MCF 10A (cell line): ENCODE measurements at regions not wholly inside any gene's neighbourhood (a gene's known extent, or its start where the extent isn't known, plus 50 kb on each side); places are given as distances from the start of the nearest gene placed in this dataset.

Experiments used
- BruUV-seq: library from RNA; stranded (reverse); fragments of 400-500 nt; replicated peaks from 2 replicates; lab custom pipeline; 2021; lab: Mats Ljungman, UMichigan
- CTCF ChIA-PET: fragments of 300-600 bp; sonication (Branson Sonifier 250); formaldehyde crosslinking; extraction: SDS; loops from one replicate; lab custom pipeline; 2021; ENCODE audit warnings: antibody characterized with exemption, inconsistent platforms; lab: Yijun Ruan, JAX
- POLR2A ChIA-PET: fragments of 300-600, 350-650 bp; sonication (Branson Sonifier 250); formaldehyde crosslinking; extraction: SDS; loops from one replicate; lab custom pipeline; 2020; ENCODE audit warnings: antibody characterized with exemption, inconsistent platforms; lab: Yijun Ruan, JAX
- DNase-seq: peaks from one replicate; pipeline ENCODE4 v3.0.0-alpha.2; 2018; ENCODE audit not compliant: unreplicated experiment
- H3K27ac Mint-ChIP-seq: one replicate; pipeline ENCODE4 v1.8.0; 2022; ENCODE audit warnings: mild to moderate bottlenecking, low read depth, mixed read lengths; ENCODE audit not compliant: unreplicated experiment
- H3K27me3 Mint-ChIP-seq: one replicate; pipeline ENCODE4 v1.8.0; 2022; ENCODE audit warnings: mixed read lengths; ENCODE audit not compliant: insufficient read depth, unreplicated experiment
- H3K36me3 Mint-ChIP-seq: one replicate; pipeline ENCODE4 v1.8.0; 2022; ENCODE audit warnings: mild to moderate bottlenecking, moderate library complexity, mixed read lengths; ENCODE audit not compliant: insufficient read depth, unreplicated experiment
- H3K4me1 Mint-ChIP-seq: one replicate; pipeline ENCODE4 v1.8.0; 2022; ENCODE audit warnings: mixed read lengths; ENCODE audit not compliant: insufficient read depth, unreplicated experiment
- H3K4me3 Mint-ChIP-seq: one replicate; pipeline ENCODE4 v1.8.0; 2022; ENCODE audit warnings: mild to moderate bottlenecking, moderate library complexity, mixed read lengths; ENCODE audit not compliant: unreplicated experiment
- H3K9me3 Mint-ChIP-seq: one replicate; pipeline ENCODE4 v1.8.0; 2022; ENCODE audit warnings: mixed read lengths; ENCODE audit not compliant: unreplicated experiment
- intact Hi-C: fragments of 100-400 bp; cut with micrococcal nuclease; formaldehyde crosslinking; loops from 2 replicates; pipeline ENCODE4 v1.14.1; 2022
- TF ChIP-seq, protein P1 (sequence below): fragments of 200-600 bp; IDR thresholded peaks from one replicate; pipeline ENCODE4 v1.8.0; 2022; ENCODE audit warnings: antibody characterized with exemption, mild to moderate bottlenecking; ENCODE audit not compliant: unreplicated experiment

DNA sequence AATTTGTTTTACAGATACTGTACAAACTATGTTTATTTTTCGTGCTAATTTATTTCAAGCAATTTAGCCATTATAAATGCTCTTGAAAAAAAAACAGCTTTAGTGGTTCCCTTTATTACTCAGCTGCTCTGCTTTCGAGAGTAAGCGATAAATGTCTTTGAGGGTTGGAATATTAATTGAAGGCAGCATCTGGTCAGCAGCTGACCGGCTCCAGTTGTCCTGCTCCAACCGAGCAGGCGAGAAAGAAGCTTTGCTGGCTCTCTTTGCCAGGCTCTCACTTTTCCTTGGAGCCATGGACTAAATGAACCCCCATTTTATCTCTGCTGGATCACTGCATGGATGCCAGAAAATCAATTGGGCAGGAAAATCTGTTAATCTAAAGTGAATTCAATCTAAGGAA is 147.4 kb downstream of the LNPK start:
- no peak overlapping the region for H3K4me3 Mint-ChIP-seq
- no peaks in the 10 kb centered on the region for H3K27me3 Mint-ChIP-seq
- no TSS peak for BruUV-seq
- no peaks in the 10 kb centered on the region for H3K36me3 Mint-ChIP-seq
- CTCF ChIA-PET = interaction anchor here (1.6 kb wide), 1 partner anchor 164 kb away, joined by 4 read pairs; no protein-coding TSS in a partner anchor
- TF ChIP-seq, protein P1, sequence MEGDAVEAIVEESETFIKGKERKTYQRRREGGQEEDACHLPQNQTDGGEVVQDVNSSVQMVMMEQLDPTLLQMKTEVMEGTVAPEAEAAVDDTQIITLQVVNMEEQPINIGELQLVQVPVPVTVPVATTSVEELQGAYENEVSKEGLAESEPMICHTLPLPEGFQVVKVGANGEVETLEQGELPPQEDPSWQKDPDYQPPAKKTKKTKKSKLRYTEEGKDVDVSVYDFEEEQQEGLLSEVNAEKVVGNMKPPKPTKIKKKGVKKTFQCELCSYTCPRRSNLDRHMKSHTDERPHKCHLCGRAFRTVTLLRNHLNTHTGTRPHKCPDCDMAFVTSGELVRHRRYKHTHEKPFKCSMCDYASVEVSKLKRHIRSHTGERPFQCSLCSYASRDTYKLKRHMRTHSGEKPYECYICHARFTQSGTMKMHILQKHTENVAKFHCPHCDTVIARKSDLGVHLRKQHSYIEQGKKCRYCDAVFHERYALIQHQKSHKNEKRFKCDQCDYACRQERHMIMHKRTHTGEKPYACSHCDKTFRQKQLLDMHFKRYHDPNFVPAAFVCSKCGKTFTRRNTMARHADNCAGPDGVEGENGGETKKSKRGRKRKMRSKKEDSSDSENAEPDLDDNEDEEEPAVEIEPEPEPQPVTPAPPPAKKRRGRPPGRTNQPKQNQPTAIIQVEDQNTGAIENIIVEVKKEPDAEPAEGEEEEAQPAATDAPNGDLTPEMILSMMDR = no peak
- POLR2A ChIA-PET = interaction anchor here (0.9 to 1.0 kb wide), 2 partner anchors 98 to 127 kb away, joined by 3 to 4 read pairs; no protein-coding TSS in a partner anchor
- intact Hi-C loops = loop anchor here (10.0 kb wide), 1 partner anchor 120 kb away; no protein-coding TSS in a partner anchor
- peaks cover 7% of the 10 kb centered on the region for H3K4me1 Mint-ChIP-seq
- H3K27ac Mint-ChIP-seq = no peak overlapping the region
- peaks cover 7% of the 10 kb centered on the region for H3K9me3 Mint-ChIP-seq
- no peak for DNase-seq

DNA sequence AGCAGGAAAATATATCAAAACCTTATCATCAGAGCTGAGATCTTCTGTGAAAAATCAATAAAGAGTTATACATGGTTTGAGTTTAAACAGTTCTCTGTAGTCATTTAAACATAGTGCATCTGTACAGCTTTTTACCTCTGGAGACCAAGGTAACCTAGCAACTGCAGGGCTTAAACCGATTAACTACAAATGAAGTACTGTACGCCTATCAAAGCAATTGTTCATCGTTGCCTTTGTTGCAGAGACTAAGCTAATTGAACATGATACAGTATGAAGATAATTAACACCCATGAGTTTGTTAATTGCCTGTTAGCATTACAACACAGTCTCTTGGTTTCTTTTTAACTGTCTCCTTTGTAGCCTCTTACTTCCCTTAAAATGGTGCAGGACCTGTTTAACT is 147.9 kb downstream of the LNPK start:
- BruUV-seq = no TSS peak
- no peak for DNase-seq
- ChIA-PET POLR2A (interaction anchor here (0.9 to 1.0 kb wide), 2 partner anchors 98 to 127 kb away, joined by 3 to 4 read pairs; no protein-coding TSS in a partner anchor), CTCF (no interaction called here)
- TF ChIP-seq, protein P1 = no peak
- intact Hi-C loops = loop anchor here (10.0 kb wide), 1 partner anchor 119 kb away; no protein-coding TSS in a partner anchor
- Mint-ChIP-seq H3K27ac (no peak overlapping the region), H3K4me1 (peaks cover 7% of the 10 kb centered on the region), H3K9me3 (peaks cover 7% of the 10 kb centered on the region), H3K27me3 (no peaks in the 10 kb centered on the region), H3K4me3 (no peak overlapping the region), H3K36me3 (no peaks in the 10 kb centered on the region)

DNA sequence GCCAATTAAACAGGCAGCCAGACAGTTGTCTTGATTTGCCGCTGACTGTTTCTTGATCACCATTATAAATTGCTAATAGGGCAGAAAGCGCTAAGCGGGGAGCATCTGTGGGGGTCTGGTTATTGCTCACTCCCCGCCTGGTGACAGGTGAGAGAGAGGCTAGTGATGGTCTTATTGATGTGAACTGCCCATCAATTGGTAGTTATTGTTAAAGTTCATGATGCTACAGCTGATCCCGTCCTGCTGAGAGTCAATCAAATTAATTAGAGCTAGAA is 148.5 kb downstream of the LNPK start:
- no peak overlapping the region for H3K4me3 Mint-ChIP-seq
- intact Hi-C loops = loop anchor here (10.0 kb wide), 1 partner anchor 119 kb away; no protein-coding TSS in a partner anchor
- CTCF ChIA-PET = no interaction called here
- peaks cover 7% of the 10 kb centered on the region for H3K9me3 Mint-ChIP-seq
- no peak for DNase-seq
- no TSS peak for BruUV-seq
- H3K27ac Mint-ChIP-seq = no peak overlapping the region
- POLR2A ChIA-PET = interaction anchor here (1.0 kb wide), 1 partner anchor 128 kb away, joined by 3 read pairs; no protein-coding TSS in a partner anchor
- no peaks in the 10 kb centered on the region for H3K36me3 Mint-ChIP-seq
- H3K27me3 Mint-ChIP-seq = no peaks in the 10 kb centered on the region
- TF ChIP-seq, protein P1 = no peak
- H3K4me1 Mint-ChIP-seq = peaks cover 7% of the 10 kb centered on the region

DNA sequence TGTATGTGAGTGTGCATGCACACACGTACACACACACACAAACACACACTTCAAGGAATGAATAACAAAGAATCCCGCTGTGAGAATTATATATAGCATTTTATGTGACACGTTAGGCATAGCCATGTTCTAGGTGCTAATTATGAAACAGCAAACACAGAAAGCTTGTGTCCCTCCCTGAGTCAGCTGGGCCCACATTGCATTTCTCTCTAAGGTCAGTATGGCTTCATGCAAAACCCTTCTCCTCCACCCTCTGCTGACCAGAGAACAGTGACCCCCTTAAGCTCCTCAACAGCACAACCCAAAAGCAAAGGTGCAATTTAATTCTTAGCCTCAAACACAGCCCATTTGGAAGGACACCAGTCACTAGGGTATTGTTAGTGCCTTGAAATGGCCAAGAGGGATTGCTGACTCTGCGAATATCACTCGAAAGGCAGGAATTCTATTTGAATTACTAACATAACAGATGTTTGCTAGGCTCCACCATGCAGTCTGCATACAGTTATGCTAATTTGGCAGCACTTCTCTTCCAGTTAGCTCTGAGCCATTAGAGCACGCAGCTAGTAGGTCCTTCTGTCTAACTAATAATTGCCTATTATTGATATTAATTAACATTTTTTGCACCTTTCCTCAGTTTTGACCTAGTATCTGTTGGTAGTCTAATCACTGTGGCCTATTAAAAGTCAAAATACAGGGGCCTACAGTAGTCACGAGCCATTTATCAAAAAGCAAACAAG is 149.0 kb downstream of the LNPK start:
- H3K4me3 Mint-ChIP-seq = no peak overlapping the region
- TF ChIP-seq, protein P1 = no peak
- peaks cover 7% of the 10 kb centered on the region for H3K9me3 Mint-ChIP-seq
- POLR2A ChIA-PET = no interaction called here
- no peak for DNase-seq
- CTCF ChIA-PET = no interaction called here
- intact Hi-C loops = loop anchor here (10.0 kb wide), 1 partner anchor 118 kb away; no protein-coding TSS in a partner anchor
- peaks cover 7% of the 10 kb centered on the region for H3K4me1 Mint-ChIP-seq
- H3K36me3 Mint-ChIP-seq = no peaks in the 10 kb centered on the region
- H3K27me3 Mint-ChIP-seq = no peaks in the 10 kb centered on the region
- BruUV-seq = no TSS peak
- H3K27ac Mint-ChIP-seq = no peak overlapping the region
